GM03348 (cell line): ENCODE measurements at regions not wholly inside any gene's neighbourhood (a gene's known extent, or its start where the extent isn't known, plus 50 kb on each side); places are given as distances from the start of the nearest gene placed in this dataset.
A peak's percentile ranks its signal among the peaks of the same experiment; 100 is the strongest.
"Not testable (repeated sequence)": the region's sequence is repeated elsewhere in the genome, so short reads cannot be mapped to it uniquely, and the experiment has no call there.

Experiments
- DNase-seq: peaks from one replicate; pipeline ENCODE4 v3.0.0; 2012; ENCODE audit warnings: low spot score

GRCh38 chr19:27890696-27891095, 1322.3 kb downstream of the UQCRFS1 start:
- DNase-seq, result no peak

DNA sequence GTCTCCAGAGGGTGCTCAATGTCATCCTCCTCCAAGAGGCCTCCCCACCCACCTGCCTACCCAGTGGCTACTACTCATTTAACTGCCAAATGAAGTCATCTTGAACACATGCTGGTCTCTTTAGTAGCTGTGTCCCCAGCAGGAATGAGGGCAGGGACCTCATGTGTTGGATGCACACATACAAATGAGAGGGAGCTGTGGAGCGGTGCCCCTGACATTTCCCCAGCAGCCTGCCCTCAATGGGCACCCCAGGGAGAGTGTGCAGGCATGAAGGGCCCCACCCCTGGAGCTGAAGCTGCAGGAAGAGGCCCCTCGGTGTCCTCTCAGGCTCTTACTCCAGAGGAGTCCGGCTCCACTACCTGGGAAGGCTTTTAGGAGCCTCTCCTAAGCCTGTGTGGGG, 1322.7 kb downstream of the UQCRFS1 start:
- DNase-seq, result no peak

GRCh38 chr19:27889156-27889555, 1323.8 kb downstream of the UQCRFS1 start:
- DNase-seq, result peak; percentile 1

- DNase-seq, result peak; percentile 1
Measured at GRCh38 chr19:27887946-27888345, 1325.0 kb downstream of the UQCRFS1 start.

DNA sequence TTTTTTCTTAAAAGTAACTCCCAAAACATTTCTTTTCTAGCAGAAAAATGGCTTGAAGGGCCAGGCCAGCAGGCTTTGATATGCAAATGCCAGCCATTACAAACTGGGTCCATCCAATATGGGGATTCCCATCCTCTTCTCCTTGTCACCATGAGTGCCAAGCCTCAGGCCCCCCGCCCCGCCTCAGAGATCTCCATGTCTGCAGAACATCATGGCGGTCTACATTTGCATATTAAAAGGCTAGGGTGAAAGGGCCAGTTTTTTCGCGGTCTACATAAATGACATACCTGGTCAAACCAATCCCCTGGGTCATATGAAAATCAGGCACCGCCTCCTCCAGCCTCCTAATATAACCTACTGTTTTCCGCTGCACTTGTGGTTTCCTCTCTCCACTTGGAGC, 1327.6 kb downstream of the UQCRFS1 start:
- no peak for DNase-seq

- DNase-seq, result no peak
Measured at GRCh38 chr19:27884376-27884775, 1328.6 kb downstream of the UQCRFS1 start.

- DNase-seq, result no peak
Measured at GRCh38 chr19:27881213-27881612, 1331.7 kb downstream of the UQCRFS1 start.

- no peak for DNase-seq
Measured at GRCh38 chr19:27876976-27877512, 1335.9 kb downstream of the UQCRFS1 start.

DNA sequence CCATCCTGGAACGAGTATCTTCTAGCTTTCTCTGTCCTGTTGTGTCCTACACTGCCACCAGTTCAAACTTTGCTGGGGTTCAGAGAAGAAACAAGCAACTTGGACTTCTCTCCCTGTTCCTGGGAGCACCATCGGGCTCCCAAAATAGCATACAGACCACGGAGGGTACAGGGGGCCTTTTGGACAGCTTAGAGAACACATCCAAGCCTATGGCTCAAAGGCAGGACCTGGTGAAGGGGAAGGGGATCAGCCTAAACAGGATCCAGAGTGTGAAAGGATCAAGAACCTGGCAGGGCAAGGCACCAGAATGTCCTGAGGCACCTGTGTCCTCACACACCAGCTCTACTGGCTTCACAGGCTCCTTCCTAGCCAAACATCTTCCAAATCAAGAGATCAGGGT, 1336.5 kb downstream of the UQCRFS1 start:
- DNase-seq, result no peak

DNA sequence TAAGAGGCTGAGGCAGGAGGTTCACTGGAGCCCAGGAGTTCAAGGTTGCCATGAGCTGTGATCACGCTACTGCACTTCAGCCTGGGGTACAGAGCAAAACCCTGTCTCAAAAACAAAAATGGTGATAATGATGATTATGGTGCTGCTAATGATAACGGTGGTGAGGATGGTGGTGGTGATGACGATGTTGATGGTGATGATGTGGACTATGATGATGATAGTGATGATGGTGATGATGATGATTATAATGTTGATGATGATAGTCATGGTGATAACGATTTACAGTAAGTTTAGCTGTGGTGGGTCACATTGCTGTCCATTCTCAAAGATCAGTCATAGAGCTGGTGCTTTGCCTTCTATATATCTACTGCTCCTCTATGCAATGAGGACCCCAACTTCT, 1340.6 kb downstream of the UQCRFS1 start:
- DNase-seq, result no peak

DNA sequence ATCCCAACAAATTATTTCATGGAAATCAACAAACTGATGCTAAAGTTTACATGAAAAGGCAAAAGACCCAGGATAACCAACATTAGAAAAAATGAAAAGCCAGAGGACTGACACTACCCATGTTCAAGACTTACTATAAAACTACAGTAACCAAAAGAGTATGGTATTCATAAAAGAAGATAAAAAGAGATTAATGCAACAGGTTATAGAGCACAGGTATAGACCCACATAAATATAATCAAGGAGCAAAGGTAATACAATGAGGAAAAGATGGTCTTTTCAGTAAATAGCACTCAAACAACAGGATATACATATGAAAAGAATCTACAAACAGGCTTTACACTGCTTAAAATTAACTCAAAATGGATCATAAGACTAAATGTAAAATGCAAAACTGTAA, 1342.7 kb downstream of the UQCRFS1 start:
- DNase-seq, result no peak

DNA sequence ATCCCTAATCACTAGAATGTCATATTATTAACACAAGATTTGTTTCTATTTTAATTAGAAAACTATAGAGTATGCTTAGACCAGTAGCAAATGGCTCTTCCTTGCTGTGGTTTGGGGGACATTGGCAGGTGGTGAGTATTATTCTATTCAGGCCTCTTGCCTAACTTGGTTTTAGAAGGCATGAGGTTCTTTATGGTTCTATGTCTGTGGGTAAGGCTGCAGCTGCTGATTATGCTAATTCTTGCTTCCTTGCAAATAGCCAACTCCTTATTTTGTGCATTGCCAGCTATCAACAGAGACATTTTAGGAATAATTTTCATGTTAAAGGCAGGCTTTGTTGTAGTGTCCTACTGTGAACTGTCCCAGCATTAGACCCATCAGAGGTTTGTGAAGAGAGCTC, 1344.9 kb downstream of the UQCRFS1 start:
- DNase-seq, result no peak

GRCh38 chr19:27865927-27866777, 1346.8 kb downstream of the UQCRFS1 start:
- no peak for DNase-seq

DNA sequence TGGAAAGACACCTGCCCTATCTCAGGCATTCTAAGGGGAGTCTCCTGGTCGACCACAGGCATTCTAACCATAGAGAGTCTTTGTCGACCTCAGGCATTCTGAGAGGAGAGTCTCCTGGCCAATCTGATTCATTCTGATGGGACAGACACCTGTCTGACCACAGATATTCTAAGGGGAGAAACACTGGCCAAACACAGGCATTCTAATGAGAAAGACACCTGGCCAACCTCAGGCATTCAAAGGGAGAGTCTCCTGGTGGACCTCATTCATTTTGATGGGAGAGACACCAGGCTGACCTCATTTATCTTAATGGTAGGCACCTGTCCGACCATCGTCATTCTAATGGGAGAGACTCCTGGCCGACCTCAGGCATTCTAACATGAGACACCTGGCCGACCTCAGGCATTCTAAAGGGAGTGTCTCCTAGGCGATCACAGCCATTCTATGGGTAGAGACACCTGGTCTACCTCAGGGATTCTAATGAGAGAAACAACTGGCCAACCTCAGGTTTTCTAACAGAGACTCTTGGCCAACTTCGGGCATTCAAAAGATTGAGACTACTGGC, 1351.5 kb downstream of the UQCRFS1 start:
- DNase-seq, result no peak

DNA sequence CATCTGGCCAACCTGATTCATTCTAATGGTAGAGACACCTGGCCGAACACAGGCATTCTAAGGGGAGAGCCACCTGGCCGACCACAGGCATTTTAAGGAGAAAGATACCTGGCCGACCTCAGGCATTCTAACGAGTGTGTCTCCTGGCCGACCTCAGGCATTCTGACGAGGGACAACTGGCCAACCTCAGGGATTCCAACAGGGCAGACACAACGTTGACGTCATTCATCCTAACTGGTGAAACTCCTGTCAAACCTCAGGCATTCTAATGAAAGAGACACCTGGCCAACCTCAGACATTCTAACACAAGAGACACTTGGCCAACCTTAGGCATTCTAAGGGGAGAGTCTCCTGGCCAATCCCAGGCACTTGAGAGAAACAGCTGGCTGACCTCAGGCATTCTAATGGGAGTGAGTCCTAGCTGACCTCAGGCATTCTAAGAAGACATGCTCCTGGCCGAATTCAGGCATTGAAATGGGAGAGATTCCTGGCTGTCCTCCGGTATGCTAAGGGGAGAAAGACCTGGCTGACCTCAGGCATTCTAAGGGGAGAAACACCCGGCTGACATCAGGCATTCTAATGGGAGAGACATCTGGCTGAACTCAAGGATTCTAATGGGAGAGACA, 1352.5 kb downstream of the UQCRFS1 start:
- no peak for DNase-seq

GRCh38 chr19:27859689-27860088, 1353.3 kb downstream of the UQCRFS1 start:
- DNase-seq, result no peak

- DNase-seq, result no peak
Measured at GRCh38 chr19:27858981-27859581, 1353.9 kb downstream of the UQCRFS1 start.

DNA sequence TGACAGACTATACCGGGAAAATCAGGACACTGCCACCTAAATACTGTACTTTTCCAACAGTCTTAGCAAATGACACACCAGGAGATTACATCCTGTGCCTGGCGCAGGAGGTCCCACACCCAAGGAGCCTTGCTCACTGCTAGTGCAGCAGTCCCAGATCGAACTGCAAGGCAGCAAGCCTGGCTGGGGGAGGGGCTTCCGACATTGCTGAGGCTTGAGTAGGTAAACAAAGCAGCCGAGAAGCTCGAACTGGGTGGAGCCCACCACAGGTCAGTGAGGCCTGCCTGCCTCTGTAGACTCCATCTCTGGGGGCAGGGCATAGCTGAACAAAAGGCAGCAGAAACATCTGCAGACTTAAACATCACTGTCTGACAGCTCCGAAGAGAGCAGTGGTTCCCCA, 1360.0 kb downstream of the UQCRFS1 start:
- not testable (repeated sequence) for DNase-seq

- DNase-seq, result no peak
Measured at GRCh38 chr19:27851543-27852060, 1361.3 kb downstream of the UQCRFS1 start.

GRCh38 chr19:27851002-27851481, 1361.9 kb downstream of the UQCRFS1 start:
- no peak for DNase-seq

- DNase-seq, result no peak
Measured at GRCh38 chr19:27846944-27847343, 1366.0 kb downstream of the UQCRFS1 start.

GRCh38 chr19:27844261-27844660, 1368.7 kb downstream of the UQCRFS1 start:
- DNase-seq, result no peak
